Epidermal melanocyte (primary cell): ENCODE measurements at regions not wholly inside any gene's neighbourhood (a gene's known extent, or its start where the extent isn't known, plus 50 kb on each side); places are given as distances from the start of the nearest gene placed in this dataset.
"Not testable (repeated sequence)": the region's sequence is repeated elsewhere in the genome, so short reads cannot be mapped to it uniquely, and the experiment has no call there.

Experiments
- DNase-seq: peaks from one replicate; pipeline ENCODE4 v3.0.0; 2011; ENCODE audit warnings: low spot score; ENCODE audit not compliant: insufficient read length

DNA sequence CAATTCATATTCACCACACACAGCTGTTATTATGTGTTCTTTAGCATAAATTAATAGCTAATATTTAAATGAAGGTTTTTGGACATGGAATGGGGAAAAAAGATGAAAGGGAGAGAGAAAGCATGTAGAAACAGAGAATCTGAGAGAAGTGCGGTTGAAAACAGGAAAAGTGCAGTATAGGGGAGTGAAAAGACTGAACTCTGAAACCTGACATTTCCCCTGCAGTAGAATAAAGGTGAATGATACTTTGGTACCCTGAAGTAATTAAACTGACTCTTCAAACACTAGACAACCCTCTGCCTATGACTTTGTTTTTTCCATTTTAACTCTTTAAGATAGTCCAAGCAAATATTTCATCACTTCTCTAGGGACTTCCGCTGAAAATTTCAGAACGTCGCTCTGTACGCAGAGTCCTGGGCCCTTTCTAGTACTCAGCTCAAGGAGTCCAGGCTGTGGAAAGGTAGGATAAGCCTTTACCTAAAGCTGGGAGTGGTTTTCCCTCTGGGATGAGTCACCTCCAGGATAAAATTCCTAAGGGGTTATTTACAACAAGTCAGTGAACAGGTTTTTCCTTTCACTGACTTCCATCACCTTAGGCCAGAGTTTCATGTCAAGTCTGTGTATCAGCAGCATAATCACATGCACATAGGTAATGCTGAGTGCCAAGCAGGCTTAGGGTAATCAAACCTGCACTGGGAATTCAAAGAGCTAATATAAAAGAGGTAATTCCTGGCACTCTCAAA lies 614.5 kb downstream of the PKHD1 start:
- no peak for DNase-seq

DNA sequence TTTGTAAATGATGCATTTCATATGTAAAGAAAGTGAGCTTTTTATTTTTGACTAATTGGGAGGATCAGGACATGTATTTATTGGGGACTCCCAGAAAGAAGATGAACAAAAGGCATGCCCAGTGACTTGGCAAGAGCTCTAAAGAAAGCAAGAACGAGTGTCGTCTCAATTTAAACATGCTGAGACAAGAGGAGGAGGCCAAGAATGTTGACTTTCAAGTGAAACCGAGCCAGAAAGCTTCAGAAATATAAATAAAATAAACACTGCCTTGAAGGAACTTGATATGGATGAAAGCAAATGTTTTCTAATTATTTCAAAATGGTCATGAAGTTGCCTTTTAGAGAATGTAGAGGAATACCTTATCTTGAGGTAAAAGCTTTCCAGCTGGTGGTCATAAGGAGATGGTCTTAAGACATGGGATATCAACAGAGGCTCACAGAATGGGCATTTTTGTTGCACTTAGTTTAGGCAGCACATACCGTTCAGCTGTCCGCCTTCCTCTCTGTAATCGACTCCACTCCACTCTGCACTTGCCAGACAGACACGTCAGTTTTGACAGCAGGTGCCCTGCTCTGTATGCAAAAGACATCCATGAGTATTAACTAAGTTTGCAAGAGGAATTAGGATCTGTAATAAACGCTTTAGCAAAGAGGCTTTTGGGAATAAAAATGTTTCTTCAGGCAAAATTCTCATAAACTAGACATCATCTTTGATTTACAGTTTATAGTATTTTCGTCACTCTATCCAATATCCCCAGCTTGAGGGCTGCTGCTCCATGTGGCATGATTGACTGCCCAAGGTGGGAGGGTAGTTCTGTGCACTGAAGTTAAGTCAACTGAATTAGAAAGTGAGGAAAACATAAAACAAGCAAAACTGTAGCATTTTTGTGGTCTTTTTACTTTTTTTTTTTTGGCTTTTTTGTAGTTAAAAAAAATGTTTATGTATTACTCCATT lies 613.1 kb downstream of the PKHD1 start:
- no peak for DNase-seq

- no peak for DNase-seq
These were observed 609.6 kb downstream of the PKHD1 start for GRCh38 chr6:51477711-51478311.

DNA sequence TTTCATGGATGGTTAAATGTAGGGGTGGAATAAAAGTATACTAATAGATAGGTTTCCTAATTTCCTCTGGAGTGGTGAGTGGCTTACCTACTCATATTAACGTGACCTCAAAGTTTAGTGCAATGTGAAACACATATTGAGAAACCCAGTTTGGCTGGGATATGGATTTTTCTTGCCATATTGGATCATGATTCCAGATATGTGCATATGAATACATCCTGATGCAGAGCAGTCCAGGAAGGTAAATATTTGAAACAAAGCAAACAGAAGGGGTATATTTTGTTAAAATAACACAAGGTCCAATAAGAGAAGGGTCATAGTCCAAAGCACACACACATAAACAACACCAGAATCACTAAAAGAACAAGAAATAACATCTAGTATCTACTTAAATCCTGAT lies 608.1 kb downstream of the PKHD1 start:
- DNase-seq: no peak

- DNase-seq: no peak
These were observed 607.4 kb downstream of the PKHD1 start for GRCh38 chr6:51480040-51480439.

- DNase-seq: not testable (repeated sequence)
These were observed 601.5 kb downstream of the PKHD1 start for GRCh38 chr6:51485869-51486268.

DNA sequence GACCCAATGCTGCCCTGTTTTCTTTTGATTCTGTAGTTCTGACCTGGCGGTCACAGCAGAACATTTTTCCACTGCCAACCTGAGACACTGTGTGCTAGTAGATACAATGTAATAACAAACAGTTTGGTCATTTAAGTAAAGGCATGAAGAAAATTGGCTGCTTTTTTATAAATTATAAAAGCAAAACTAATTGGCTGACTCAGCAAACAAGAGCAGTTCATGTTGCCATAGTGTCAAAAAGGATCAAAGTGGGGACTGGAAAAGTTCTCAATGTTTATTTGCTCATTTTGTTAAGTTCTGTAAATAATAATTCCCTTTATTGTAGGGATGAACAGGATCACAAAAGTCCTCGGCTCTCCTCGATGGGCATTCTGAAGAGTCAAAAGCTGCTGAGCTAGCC lies 599.5 kb downstream of the PKHD1 start:
- DNase-seq: no peak

- no peak for DNase-seq
These were observed 598.3 kb downstream of the PKHD1 start for GRCh38 chr6:51489133-51489532.

DNA sequence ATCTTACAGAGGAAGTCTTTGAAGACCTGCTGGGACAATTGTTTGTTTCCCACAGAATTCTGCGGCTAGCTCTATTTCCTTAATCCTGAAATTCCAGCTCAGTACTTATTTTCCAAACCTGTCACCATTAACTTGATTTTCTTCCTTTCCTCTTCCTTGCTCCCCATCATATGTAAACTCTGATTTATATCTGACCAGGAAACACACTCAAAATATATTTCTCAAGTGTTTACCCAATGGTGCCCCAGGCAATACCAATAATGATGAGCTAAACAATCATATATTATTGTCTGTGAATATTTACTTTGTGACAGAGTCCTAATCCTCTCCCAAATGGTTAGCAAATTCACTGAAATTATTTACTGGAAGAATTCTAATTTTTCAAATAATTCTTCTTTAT lies 597.3 kb downstream of the PKHD1 start:
- no peak for DNase-seq

- no peak for DNase-seq
These were observed 593.1 kb downstream of the PKHD1 start for GRCh38 chr6:51494342-51494741.

DNA sequence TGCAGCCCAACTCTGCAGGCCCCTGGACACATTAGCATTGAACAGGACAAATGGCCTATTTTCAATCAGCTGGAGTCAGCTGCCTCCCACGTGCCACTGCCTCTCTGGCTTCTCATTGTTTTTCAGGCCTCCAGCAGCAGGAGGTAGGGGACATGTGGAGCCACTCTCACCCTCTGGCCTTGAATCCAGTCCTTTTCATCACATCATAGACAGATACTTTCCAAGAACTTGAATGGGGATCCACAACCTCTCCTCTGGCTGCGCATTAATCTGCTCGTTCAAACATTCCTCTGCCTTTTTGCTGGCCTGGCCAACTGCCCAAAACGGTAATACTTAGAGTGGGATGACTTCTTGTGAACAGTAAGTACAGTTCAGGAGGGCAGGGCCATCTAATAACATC lies 592.3 kb downstream of the PKHD1 start:
- DNase-seq: no peak

DNA sequence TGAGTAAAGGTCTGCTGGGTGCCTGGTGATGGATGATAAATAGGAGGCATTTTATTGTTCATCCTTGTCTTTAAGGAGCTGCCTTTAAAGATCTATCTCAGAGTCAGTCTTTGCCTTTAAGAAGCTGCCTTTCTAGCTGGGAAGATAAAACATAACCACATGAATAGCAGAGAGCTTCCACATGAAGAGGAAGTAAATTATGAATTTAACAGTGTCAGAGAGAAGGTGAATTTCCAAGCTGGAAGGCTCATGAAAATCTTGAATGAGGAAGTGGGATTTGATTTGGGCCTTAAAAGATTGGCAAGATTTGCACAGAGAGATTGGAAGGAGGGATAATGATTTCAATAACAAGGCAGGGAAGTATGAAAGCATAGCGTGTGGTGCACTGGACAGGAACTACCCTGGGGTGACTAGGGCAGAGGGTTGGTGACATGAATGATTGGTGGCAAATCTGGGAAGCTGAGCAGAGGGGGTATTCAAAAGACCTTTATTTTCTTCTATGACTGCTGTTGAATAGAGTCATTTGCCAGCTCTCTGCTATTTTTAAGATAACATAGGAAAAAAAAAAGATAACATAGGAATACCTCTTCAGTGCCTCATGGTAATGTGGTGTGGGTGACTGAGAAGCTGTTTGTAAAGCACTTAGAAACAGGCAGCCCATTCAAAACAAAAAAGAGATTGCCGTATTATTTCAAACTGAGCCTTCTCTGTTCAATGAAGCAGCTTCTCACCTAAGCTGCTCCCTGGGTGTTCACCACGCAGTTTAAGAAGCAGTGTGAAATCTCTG lies 591.6 kb downstream of the PKHD1 start:
- no peak for DNase-seq

GRCh38 chr6:51502996-51503395 lies 584.4 kb downstream of the PKHD1 start:
- no peak for DNase-seq

DNA sequence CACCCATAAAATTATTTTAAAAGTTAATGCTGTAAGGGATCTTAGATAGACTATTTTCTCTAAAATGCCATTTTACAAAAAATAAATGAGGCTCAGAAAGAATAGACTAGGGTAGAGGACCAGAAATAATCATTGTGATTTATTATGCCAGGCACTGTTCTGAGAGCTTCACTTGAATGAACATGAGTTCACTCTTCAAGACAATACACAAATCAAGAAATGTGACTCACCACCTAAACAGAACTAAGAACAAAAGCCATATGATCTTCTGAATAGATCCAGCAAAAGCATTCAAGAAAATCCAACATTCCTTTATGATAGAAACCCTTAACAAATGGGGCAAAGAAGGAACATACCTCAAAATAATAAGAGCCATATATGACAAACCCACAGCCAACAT lies 582.0 kb downstream of the PKHD1 start:
- DNase-seq: no peak

DNA sequence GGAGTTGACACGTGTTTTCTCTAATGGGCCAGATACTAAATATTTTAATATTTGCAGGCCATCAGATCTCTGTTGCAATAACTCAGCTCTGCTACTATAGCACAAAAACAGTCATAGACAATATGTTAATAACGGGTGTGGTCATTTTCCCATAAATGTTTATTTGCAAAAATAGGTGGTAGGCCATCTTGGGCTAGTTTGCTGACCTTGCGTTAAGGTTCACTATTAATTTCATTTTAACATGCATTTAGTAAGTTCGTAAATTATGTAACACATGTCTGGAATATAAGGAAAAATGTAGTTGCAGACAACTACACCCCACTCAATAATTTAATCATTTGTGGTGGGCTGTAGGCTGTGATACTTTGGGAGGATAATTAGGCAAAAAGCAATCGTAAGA lies 577.8 kb downstream of the PKHD1 start:
- no peak for DNase-seq

- DNase-seq: no peak
These were observed 576.3 kb downstream of the PKHD1 start for GRCh38 chr6:51511081-51511480.

GRCh38 chr6:51513891-51514747 lies 573.3 kb downstream of the PKHD1 start:
- no peak for DNase-seq

- DNase-seq: no peak
These were observed 572.5 kb downstream of the PKHD1 start for GRCh38 chr6:51514748-51515402.

GRCh38 chr6:51526049-51526448 lies 561.4 kb downstream of the PKHD1 start:
- no peak for DNase-seq

GRCh38 chr6:51526922-51527321 lies 560.5 kb downstream of the PKHD1 start:
- DNase-seq: no peak
